LNCaP clone FGC (cell line): ENCODE measurements at regions not wholly inside any gene's neighbourhood (a gene's known extent, or its start where the extent isn't known, plus 50 kb on each side); places are given as distances from the start of the nearest gene placed in this dataset.
"Not testable (repeated sequence)": the region's sequence is repeated elsewhere in the genome, so short reads cannot be mapped to it uniquely, and the experiment has no call there.

Experiments used
- DNase-seq: peaks from one replicate; pipeline ENCODE4 v3.0.0-alpha.2; 2011; ENCODE audit warnings: low read depth
- H3K4me3 ChIP-seq: 2 replicates; pipeline ENCODE4 v1.5.1; 2011; ENCODE audit warnings: mild to moderate bottlenecking, low read depth, low read length, control low read depth

- H3K4me3 ChIP-seq, DNase-seq: not testable (repeated sequence)
Observed at GRCh38 chr15:22134941-22135566, 54.7 kb downstream of the OR4M2 start.

- not testable (repeated sequence) for DNase-seq, H3K4me3 ChIP-seq
Observed at GRCh38 chr15:22137572-22137971, 57.2 kb downstream of the OR4M2 start.

DNA sequence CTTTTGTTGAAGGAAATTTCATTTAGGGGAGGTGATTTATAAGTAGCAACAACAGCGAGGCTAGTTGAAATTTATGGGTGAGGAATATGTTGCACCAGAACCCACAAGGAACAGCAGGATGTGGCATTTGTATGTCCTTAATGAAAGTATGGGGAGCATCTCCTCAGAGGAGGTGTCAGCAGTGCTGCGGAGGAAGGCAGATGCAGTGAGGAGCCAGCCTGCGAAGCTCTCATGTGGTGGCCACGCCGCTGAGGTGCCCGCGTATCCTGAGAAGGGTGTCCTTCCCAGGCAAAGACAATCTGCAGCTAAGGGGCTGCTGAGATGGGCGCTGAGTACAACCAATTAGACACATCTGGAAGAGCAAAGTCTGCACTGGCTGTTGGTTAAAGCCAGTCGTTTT lies 60.8 kb downstream of the OR4M2 start:
- DNase-seq: not testable (repeated sequence)

DNA sequence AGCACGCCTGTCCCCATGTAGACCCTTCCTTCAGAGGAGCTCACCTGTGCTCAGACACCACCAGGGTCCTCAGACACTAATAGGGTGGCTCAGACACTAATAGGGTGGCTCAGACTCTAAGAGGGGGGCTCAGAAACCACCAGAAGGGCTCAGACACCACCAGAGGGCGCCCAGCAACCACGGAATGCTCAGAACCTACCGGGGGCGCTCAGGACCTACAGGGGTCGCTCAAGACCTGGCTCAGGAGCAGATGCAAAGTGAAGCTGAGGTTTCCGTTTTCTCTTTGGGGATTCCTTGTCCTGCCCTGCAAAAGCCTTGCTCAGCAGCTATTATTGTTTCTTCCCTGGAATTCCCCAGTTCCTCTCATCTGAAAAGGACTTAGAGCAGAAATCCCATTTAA lies 67.8 kb downstream of the OR4M2 start:
- H3K4me3 ChIP-seq, DNase-seq: not testable (repeated sequence)

More for the DNA sequence above, 60.8 kb downstream of the OR4M2 start:
- not testable (repeated sequence) for H3K4me3 ChIP-seq

DNA sequence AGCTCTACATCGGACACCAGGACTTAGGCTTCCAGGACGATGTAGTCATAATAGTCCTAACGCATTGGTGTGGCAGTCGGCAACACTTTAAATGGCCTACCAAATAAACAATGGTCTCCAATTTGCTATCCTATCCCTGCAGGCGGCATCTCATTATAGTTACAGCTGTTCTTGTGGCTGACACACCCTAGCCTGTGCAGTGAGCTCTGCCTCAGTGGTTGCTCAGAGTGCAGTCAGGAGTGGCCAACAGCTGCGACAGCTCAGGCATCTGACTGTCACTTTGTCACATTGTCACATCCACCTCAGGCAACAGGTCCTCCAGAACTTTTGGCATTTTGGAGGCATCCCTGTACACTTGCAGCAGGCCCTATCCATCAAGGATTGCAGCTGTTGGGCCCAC lies 77.9 kb downstream of the OR4M2 start:
- H3K4me3 ChIP-seq, DNase-seq: not testable (repeated sequence)

DNA sequence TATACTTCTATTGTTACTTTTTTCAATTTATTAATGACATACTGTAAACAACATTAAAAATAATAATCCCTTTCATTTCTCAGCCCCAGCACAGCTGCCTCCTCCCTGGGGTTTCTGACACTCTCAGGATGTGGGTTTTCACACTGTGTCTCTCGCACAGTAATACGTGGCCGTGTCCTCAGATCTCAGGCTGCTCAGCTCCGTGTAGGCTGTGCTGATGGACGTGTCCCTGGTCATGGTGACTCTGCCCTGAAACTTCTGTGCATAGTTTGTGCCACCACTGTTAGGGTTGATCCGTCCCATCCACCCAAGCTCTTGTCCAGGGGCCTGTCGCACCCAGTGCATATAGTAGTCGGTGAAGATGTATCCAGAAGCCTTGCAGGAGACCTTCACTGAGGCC lies 80.0 kb downstream of the OR4M2 start:
- not testable (repeated sequence) for H3K4me3 ChIP-seq, DNase-seq

GRCh38 chr15:22160741-22161140 lies 80.4 kb downstream of the OR4M2 start:
- DNase-seq, H3K4me3 ChIP-seq: not testable (repeated sequence)

DNA sequence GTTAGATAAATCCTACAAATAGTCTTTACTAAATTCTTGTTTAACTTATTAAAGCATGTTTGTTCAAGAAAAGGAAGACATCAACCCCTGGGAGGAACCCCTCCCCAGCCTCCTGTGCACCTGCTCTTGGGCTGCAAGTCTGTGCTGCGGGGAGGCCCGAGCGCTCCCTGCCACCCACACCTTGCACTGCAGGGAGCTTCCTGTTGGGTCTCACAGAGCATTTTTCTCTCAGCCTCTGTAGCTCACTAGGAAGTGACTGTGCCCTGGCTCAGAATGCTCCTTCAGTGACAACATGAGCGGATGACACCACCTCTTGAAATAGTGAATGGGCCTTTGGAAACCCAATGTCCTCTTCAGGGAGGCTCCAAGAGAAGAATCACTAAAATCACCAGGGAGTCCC lies 81.1 kb downstream of the OR4M2 start:
- not testable (repeated sequence) for H3K4me3 ChIP-seq, DNase-seq

DNA sequence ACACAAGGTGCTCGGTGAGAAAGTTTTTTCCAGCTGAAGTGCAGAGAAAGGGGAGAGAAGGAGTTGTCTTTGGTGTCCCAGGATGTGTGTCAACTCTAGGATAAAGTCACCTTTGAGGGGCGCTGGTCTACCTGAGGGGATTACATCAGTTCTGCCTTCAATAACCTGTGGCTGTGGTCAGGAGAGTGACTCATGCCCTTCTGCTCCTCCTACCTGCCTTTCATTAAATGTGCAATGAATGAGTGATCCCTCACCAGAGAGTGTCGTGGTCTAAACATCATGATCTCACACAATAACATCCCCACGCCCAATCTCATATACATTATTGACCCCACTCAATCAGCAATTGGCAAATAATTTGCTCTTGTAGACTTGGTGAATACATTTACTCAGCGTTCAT lies 83.4 kb downstream of the OR4M2 start:
- not testable (repeated sequence) for DNase-seq, H3K4me3 ChIP-seq

DNA sequence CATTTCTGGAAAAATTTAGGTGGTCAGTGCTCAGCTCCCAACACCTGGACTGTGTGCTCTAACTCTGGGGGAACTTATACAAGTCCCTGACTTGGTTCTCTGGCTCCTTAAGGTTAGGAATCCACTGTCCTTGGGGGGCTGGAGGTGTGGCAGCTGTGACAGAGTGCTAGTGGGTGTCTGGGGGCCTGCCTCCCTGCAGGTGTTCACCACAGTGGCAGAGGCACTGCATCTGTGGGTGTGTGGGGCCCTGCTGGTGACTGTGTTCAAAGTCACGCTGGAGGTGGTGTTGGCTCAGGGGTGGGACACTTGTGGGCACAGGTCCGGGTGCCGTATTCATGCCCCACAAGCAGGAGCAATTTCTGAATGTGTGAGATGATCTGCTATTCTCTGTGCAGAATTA lies 87.2 kb downstream of the OR4M2 start:
- not testable (repeated sequence) for H3K4me3 ChIP-seq, DNase-seq

- H3K4me3 ChIP-seq: not testable (repeated sequence)
Observed at GRCh38 chr15:22173029-22173998, 93.0 kb downstream of the OR4M2 start.

DNA sequence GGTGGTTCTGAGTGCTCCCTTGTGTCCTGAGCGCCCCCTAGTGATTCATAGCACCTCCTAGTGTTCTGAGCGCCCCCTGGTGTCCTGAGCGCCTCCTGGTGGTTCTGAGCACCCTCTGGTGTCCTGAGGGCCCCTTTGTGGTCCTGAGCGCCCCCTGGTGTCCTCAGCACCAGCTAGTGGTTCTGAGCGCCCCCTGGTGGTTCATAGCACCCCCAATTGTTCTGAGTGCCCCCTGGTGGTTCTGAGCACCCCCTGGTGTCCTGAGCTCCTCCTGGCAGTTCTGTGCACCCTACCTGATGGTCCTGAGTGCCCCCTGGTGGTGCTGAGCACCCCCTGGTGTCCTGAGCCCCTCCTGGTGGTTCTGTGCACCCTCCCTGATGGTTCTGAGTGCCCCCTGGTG lies 93.8 kb downstream of the OR4M2 start:
- H3K4me3 ChIP-seq, DNase-seq: not testable (repeated sequence)

More at GRCh38 chr15:22173029-22173998, 93.0 kb downstream of the OR4M2 start:
- not testable (repeated sequence) for DNase-seq

GRCh38 chr15:22177965-22178364 lies 97.6 kb downstream of the OR4M2 start:
- H3K4me3 ChIP-seq, DNase-seq: not testable (repeated sequence)

GRCh38 chr15:22178438-22178837 lies 98.1 kb downstream of the OR4M2 start:
- DNase-seq, H3K4me3 ChIP-seq: not testable (repeated sequence)

- DNase-seq, H3K4me3 ChIP-seq: not testable (repeated sequence)
Observed at GRCh38 chr15:22179043-22179442, 98.7 kb downstream of the OR4M2 start.

DNA sequence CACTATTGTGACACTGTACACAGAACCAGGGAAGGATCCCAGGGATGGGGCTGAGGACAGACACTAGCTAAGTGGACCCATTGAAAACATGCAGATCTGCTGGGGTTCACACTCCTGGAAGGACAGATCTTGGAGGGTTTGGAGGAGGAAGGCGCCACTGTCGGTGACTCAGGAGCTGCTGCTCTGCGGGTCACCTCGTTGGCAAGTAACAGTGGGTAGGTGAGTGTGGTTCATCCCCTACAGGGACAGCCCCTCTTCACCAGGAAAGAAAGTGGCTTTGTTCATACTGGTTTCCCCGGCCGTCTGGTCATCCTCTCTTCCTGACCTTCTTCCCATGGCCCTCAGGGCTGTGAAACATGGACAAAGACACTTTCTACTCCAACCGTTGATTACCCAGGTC lies 100.3 kb downstream of the OR4M2 start:
- not testable (repeated sequence) for H3K4me3 ChIP-seq, DNase-seq

GRCh38 chr15:22184678-22185077 lies 104.4 kb downstream of the OR4M2 start:
- not testable (repeated sequence) for H3K4me3 ChIP-seq, DNase-seq

- not testable (repeated sequence) for DNase-seq, H3K4me3 ChIP-seq
Observed at GRCh38 chr15:22186846-22187532, 106.7 kb downstream of the OR4M2 start.

DNA sequence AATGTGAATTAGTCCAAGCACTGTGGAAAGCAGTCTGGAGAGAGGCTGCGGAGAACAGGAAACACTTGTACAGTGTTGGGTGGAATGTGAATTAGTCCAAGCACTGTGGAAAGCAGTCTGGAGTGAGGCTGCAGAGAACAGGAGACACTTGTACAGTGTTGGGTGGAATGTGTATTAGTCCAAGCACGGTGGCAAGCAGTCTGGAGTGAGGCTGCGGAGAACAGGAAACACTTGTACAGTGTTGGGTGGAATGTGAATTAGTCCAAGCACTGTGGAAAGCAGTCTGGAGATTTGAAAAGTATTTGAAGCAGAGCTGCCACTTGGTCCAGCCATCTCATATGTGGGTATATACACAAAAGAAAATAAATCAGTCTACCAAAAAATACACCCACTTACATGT lies 111.5 kb downstream of the OR4M2 start:
- DNase-seq, H3K4me3 ChIP-seq: not testable (repeated sequence)
